ENCODE measurements at regions not wholly inside any gene's neighbourhood (a gene's known extent, or its start where the extent isn't known, plus 50 kb on each side); places are given as distances from the start of the nearest gene placed in this dataset.

DNA sequence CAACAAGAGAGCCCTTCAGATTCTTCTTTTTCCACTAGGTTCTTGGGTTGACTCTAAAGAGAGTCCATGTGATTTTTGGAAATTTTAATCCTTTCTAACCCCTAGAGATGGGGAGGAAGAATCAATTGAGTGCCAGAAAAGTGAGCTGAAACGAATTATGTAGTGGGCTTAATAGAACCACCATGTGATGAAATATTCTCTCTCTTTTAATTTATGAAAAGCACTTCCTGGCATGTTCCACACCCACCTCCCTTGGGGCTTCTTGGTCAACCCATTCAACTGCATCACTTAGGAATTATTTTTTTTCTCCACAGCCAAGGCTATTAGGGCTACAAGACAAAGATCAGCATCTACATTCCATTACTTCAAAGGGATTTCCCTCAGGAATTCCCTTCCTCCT lies 79.6 kb downstream of the ZC3H11B start:
- TF ChIP-seq, protein P1, sequence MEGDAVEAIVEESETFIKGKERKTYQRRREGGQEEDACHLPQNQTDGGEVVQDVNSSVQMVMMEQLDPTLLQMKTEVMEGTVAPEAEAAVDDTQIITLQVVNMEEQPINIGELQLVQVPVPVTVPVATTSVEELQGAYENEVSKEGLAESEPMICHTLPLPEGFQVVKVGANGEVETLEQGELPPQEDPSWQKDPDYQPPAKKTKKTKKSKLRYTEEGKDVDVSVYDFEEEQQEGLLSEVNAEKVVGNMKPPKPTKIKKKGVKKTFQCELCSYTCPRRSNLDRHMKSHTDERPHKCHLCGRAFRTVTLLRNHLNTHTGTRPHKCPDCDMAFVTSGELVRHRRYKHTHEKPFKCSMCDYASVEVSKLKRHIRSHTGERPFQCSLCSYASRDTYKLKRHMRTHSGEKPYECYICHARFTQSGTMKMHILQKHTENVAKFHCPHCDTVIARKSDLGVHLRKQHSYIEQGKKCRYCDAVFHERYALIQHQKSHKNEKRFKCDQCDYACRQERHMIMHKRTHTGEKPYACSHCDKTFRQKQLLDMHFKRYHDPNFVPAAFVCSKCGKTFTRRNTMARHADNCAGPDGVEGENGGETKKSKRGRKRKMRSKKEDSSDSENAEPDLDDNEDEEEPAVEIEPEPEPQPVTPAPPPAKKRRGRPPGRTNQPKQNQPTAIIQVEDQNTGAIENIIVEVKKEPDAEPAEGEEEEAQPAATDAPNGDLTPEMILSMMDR (IDR thresholded peaks at IDR 0.05) = no peak
- Histone ChIP-seq H3K27ac (no peak overlapping the region), H3K9me3 (no peaks in the 10 kb centered on the region), H3K4me1 (ENCODE audit: control insufficient read depth in 1 of 2, insufficient read depth in 1 of 2, low read depth in 1 of 2, low read length in 1 of 2) (no peaks in the 10 kb centered on the region), H3K4me3 (ENCODE audit: low read depth in 1 of 2, low read length in 1 of 2) (no peak overlapping the region), H3K27me3 (no peaks in the 10 kb centered on the region), H3K36me3 (no peaks in the 10 kb centered on the region)

DNA sequence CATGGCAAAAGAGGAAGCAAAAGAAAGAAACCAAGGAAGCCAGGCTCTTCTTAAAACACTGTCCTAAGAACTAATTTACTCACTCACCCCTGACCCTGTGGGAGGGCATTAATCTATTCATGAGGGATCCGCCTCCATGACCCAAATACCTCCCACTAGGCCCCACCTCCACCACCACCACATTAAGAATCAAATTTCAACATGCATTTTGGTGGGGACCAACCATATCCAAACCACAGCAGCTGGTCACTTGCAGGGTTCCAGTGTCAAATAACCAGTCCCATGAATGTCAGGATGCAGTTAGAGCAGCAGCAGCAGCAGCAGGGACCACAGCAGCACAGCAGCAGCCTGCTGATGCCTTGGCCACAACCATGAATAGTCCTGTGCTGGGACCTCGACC lies 83.8 kb downstream of the ZC3H11B start:
- H3K27ac ChIP-seq = no peak overlapping the region
- H3K9me3 ChIP-seq = no peaks in the 10 kb centered on the region
- no peaks in the 10 kb centered on the region for H3K4me1 ChIP-seq (ENCODE audit: control insufficient read depth in 1 of 2, insufficient read depth in 1 of 2, low read depth in 1 of 2, low read length in 1 of 2)
- no peaks in the 10 kb centered on the region for H3K27me3 ChIP-seq
- TF ChIP-seq, protein P1 (IDR thresholded peaks at IDR 0.05) = no peak
- H3K36me3 ChIP-seq = no peaks in the 10 kb centered on the region
- no peak overlapping the region for H3K4me3 ChIP-seq (ENCODE audit: low read depth in 1 of 2, low read length in 1 of 2)

DNA sequence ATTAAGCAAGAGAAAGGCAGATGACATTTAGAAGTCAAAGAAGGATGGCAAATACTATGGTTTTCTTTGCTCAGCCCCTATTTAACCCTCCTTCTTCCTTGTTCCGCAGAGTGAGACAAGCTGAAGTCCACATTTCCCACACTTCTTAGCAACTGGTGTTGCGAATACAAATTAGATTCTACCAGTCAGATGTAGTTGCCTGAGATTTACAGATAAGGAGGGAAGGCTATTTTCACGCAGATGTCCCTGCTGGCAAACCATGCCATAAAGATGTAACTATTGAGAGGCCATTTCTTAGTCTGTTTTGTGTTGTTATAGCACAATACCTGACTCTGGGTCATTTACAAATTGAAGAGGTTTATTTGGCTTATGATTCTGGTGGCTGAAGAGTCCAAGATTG lies 84.3 kb downstream of the ZC3H11B start:
- H3K4me1 ChIP-seq (ENCODE audit: control insufficient read depth in 1 of 2, insufficient read depth in 1 of 2, low read depth in 1 of 2, low read length in 1 of 2) = no peaks in the 10 kb centered on the region
- H3K36me3 ChIP-seq = no peaks in the 10 kb centered on the region
- H3K27me3 ChIP-seq = no peaks in the 10 kb centered on the region
- TF ChIP-seq, protein P1 (IDR thresholded peaks at IDR 0.05) = no peak
- no peak overlapping the region for H3K27ac ChIP-seq
- no peak overlapping the region for H3K4me3 ChIP-seq (ENCODE audit: low read depth in 1 of 2, low read length in 1 of 2)
- H3K9me3 ChIP-seq = no peaks in the 10 kb centered on the region

DNA sequence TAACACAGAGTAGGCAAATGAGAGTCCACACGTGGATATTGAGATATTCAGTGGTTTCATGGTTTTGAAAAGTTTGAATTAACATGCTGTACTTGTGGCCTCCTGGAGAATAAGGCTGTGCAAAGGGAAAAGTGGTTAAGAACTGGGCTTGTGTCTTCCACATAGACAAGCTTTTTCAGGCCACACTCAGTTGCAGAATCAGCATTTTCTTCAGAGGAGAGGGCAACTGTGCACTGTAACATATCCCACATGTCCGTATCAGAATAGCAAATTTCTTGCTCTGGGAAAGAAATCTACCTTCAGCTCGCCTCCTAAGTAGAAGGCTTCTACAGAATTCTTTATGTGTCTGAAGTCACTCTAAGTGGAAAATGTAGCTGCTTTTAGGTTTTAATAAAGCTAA lies 84.9 kb downstream of the ZC3H11B start:
- TF ChIP-seq, protein P1 (IDR thresholded peaks at IDR 0.05) = no peak
- Histone ChIP-seq H3K4me3 (ENCODE audit: low read depth in 1 of 2, low read length in 1 of 2) (no peak overlapping the region), H3K27me3 (no peaks in the 10 kb centered on the region), H3K4me1 (ENCODE audit: control insufficient read depth in 1 of 2, insufficient read depth in 1 of 2, low read depth in 1 of 2, low read length in 1 of 2) (no peaks in the 10 kb centered on the region), H3K9me3 (no peaks in the 10 kb centered on the region), H3K36me3 (no peaks in the 10 kb centered on the region), H3K27ac (no peak overlapping the region)

DNA sequence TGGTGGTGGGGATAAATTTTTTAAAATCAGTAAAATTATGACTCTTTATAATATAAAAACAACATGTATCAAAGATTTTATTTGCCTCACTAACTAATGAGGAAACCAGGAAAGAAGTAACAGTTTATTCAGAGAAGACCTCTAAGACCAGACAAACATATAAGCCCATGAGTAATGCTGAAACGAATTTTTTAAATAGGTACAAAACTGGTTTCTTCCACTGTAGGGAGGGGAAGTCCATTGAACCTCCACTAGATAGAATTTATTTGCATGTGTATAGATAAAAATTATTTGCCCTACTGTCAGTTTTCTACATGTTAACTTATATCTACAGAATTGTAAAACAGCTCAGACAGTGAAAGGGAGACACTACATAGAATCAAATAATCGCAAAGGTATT lies 86.8 kb downstream of the ZC3H11B start:
- H3K27me3 ChIP-seq = no peaks in the 10 kb centered on the region
- no peaks in the 10 kb centered on the region for H3K9me3 ChIP-seq
- no peaks in the 10 kb centered on the region for H3K36me3 ChIP-seq
- H3K4me1 ChIP-seq (ENCODE audit: control insufficient read depth in 1 of 2, insufficient read depth in 1 of 2, low read depth in 1 of 2, low read length in 1 of 2) = no peaks in the 10 kb centered on the region
- no peak overlapping the region for H3K27ac ChIP-seq
- no peak overlapping the region for H3K4me3 ChIP-seq (ENCODE audit: low read depth in 1 of 2, low read length in 1 of 2)
- TF ChIP-seq, protein P1 (IDR thresholded peaks at IDR 0.05) = no peak

GRCh38 chr1:219523411-219523810 lies 89.5 kb downstream of the ZC3H11B start:
- H3K9me3 ChIP-seq = no peaks in the 10 kb centered on the region
- H3K27ac ChIP-seq = no peak overlapping the region
- no peak overlapping the region for H3K4me3 ChIP-seq (ENCODE audit: low read depth in 1 of 2, low read length in 1 of 2)
- no peaks in the 10 kb centered on the region for H3K27me3 ChIP-seq
- no peaks in the 10 kb centered on the region for H3K4me1 ChIP-seq (ENCODE audit: control insufficient read depth in 1 of 2, insufficient read depth in 1 of 2, low read depth in 1 of 2, low read length in 1 of 2)
- H3K36me3 ChIP-seq = no peaks in the 10 kb centered on the region
- TF ChIP-seq, protein P1 (IDR thresholded peaks at IDR 0.05) = no peak

Data from neutrophil (primary cell).